ENCODE measurements at regions not wholly inside any gene's neighbourhood (a gene's known extent, or its start where the extent isn't known, plus 50 kb on each side); places are given as distances from the start of the nearest gene placed in this dataset.
"Not testable (repeated sequence)": the region's sequence is repeated elsewhere in the genome, so short reads cannot be mapped to it uniquely, and the experiment has no call there.

- no peak for DNase-seq
Observed at GRCh38 chrX:69431420-69431819, 72.7 kb upstream of the NALF2 start.

DNA sequence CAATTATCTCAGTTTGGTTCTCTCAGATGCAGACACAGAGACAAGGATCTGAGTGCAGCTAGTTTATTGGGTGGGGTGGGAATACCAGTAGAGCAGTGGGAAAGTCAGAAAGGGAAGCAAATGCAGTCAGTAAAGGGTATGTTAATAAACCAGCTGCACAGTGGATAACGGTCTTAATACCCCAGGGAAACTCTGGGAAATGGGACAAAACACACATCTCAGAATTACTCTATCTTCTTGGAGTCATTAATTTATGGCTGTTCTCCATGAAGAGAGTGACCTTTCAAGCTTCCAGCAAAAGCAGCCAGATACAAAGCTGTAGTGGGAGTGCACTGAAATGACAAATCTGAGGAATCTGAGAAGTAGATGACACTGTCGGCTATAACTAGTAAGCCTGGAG, 73.3 kb upstream of the NALF2 start:
- DNase-seq = no peak

DNA sequence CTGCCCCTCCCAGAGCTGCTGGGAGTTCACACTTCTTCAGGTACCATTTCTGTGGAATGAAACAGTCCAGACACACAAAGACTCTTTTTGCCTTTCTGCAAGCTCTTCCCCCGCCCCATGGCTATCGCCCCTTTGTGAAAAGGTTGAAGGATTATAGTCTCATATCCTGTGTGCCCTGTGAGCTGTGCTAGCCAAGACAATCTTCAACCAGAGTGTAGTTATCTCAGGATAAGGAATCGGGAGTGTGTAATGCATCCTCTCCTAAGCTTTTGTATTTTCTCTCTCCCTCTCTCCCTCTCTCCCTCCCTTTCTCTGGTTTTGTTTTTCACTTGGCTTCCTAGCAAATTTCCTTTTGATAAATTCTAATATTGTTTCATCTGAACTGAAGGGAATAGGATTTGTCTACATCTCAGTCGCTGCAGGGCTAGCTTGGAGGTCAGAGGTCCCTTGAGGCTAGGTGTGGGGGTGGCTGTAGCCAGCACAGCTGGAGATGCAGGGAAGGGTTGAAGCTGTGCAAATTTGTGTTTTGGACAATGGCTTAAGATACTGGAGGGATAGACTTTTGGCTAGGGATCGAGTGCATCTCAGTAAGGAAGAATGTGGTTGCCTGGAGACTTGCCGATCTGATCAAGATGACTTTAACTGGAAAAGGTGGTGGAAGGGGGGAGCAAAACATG, 74.6 kb upstream of the NALF2 start:
- no peak for DNase-seq

- no peak for DNase-seq
Observed at GRCh38 chrX:69428216-69428615, 75.9 kb upstream of the NALF2 start.

GRCh38 chrX:69424910-69425309, 79.2 kb upstream of the NALF2 start:
- DNase-seq = no peak

DNA sequence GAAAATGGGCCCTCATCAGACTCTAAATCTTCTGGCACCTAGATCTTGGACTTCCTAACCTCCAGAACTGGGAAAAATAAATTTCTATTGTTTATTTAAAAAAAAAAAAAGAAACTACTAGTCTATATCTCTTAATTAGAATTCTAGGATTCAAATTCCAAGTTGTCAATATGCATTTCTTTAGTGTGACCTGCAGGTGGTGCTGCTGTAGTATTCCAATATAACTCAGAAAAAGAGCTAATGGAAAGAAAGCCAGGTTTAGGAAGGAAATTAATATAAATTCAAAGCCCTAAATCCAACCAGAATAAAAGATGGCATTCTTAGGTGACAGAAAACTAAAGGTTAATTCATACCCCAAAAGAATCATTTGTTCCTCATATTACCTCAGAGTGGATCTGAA, 80.0 kb upstream of the NALF2 start:
- no peak for DNase-seq

DNA sequence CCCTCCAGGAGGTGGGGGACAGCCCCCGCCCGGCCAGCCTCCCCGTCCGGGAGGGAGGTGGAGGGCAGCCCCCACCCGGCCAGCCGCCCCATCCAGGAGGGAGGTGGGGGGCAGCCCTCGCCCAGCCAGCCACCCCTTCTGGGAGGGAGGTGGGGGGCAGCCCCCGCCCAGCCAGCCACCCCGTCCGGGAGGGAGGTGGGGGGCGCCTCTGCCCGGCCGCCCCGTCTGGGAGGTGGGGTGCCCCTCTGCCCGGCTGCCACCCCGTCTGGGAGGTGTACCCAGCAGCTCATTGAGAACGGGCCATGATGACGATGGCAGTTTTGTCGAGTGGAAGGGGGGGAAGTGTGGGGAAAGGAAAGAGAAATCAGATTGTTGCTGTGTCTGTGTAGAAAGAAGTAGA, 81.9 kb upstream of the NALF2 start:
- DNase-seq = not testable (repeated sequence)

GRCh38 chrX:69415698-69416097, 88.4 kb upstream of the NALF2 start:
- DNase-seq = no peak

DNA sequence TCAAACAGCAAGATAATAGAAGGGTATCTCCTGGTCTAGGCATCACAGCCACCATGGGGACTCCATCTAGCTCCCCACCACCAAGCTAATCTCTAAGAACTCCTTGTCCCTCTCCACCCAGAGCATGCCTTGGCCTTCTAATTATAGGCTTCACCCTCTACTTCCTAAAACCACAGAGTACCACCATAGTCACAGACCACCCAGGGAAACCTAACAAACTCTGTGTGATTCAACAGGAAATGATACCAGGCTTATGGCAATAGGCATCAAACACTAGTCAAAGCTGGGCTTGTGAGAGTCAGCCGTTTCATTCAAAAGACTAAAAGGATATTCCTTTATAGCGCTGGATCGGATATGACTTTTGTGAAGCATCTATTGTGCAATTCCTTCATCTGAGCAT, 91.5 kb upstream of the NALF2 start:
- no peak for DNase-seq

GRCh38 chrX:69398881-69399280, 105.2 kb upstream of the NALF2 start:
- DNase-seq = no peak

DNA sequence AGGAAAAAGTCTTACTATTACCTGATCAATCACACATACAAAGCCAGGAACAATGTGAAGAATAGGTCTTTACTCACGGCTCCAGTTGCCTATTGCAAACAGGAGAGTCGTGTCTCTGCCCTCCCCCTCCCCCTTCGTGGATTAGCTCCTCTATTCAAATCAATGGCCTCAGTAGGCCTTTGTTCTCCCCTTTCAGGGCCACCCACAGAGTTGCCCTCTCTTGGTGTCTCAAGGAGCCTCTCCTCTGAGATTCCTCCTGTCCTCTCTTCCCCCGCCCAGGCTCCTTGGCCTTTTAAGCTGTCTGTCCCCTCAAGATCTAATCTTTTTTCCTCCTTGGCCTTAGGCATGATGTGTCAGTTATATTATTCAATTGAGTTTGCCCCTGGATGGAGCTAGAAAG, 107.2 kb upstream of the NALF2 start:
- DNase-seq = no peak

GRCh38 chrX:69395306-69395705, 108.8 kb upstream of the NALF2 start:
- no peak for DNase-seq

DNA sequence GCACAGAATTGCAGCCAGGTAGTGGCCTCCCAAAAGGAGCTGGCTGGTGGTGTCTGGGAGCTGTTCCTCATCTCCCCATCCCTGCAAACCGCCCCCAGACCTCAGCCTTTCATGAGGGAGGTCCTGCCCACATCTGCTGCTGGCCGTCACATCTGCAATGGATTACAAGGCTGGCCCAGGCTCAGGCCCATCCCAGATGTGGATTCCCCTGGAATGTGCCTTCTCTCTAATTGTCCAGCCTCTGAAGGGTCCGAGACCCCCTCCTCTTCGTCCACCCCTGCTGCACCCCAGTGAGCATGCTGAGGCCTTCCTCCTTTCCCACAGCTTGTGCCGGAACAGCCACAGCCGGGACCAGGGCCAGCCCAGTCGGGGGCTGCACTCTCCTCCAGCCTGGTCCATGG, 115.0 kb upstream of the NALF2 start:
- DNase-seq = no peak

GRCh38 chrX:69388526-69388925, 115.6 kb upstream of the NALF2 start:
- no peak for DNase-seq

DNA sequence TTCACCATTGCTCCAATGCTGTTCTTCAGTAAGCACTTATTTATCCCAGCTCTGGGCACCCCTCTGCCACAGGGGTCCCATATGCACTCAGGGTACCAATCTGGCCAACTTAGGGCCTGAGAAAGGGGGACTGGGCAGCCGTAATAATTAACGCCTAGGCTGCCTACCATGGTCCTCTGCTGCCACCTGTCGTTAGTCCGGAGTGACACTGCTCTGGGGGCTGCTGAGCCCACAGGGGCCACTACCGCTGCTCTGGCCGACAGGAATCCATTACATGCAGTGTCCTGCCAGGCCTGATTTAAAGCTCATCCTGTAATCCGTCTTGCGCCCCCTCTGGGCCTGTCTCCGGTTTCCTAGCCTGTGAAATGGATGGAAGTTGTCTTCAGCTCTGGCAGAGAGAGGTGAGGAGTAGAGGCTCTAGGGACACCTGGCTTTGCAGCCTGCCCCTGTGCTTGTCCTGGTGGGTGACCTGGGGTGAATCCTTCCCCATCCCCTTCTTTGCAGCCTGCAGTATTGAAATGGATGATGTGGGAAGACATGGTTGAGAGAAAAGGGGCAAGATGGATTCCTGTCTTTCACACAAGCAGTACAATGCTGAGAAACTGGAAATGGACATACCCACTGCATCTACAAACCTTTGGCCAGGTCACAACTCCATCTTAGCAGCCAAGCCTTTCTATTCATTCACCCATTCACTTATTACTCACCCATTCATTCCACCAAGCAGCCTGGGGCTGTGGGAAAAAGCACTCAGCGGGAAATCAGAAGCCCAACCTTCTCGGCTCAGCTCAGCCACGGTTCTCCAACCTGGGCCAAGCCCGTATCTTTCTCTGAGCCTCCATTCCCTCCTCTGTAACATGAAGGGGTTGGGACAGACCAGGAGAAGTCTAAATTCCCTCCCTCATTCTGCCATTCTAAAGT, 116.3 kb upstream of the NALF2 start:
- peak; percentile 5 for DNase-seq

DNA sequence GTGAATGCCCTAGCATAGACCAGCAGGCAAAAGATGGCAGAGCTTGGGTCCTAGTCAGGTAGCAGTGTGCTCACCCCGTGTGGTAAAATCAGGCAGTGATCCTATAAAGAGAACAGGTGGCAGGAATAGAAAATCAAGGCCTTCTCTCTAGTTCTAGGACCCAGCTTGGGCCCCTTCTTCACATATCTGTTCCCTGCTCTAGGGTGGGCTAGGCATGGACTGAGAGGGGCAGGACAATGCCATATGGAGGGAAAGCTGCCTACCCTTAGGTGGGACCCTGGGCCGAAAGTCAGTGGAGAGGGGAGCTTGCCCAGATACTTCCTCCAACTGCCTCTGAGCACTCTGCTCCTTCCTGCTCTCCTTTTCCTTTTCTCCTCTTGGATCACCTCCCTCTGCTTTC, 117.4 kb upstream of the NALF2 start:
- no peak for DNase-seq

DNA sequence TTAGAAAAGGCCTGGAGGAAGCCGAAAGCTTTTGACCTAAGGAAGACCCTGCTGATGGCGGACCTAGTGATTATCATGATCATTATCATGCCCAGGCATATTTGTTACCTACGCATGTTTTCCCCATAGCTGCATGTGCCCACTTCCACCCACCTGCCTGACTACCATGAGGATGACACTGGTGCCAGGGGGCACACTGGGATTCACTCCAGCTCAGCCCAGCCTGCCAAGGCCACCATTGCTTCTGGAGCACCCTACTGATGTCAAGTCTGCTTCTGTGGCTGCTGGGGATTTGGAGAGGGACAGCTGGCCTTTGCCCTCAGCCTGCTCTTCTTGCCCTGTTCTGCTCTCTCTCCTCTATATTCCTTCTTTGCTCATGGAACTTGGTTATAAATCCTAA, 124.7 kb upstream of the NALF2 start:
- no peak for DNase-seq

DNA sequence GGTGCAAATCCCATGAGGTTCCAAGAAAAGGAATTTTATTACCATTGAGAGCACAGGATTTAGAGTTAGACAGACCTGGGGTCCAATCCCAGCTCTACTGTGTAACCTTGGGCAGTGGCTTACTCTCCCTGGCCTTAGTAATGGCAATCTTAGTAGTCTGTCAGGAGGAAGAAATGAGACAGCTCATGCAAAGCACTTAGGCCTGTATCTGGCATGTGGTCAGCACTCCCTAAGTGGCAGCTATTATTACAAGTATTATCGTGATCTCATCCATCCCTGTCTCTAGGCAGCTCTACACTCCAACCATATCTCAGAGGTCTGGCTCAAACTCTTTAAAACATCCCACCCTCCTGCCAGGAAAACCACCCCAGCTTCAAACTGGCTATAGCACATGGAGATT, 129.6 kb upstream of the NALF2 start:
- no peak for DNase-seq

DNA sequence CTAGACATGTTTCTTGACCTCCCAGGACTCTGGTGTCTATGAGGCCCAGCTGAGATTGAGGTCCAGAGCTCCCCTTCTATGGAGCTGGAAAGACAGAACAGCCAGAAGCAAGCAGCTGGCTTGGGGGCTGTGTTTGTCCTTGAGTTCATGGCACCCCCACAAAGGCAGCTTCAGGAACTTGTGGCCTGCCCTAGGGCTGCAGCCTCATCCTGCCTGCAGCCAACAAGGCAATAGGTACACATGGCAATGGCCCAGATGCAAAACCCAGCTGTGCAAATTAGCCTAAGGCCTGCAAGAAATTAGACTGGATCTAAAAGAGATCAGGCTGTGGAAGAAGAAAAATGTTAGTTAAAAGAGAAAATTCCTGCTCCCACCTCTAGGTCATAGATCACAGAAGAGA, 131.7 kb upstream of the NALF2 start:
- no peak for DNase-seq

GRCh38 chrX:69371159-69371558, 133.0 kb upstream of the NALF2 start:
- no peak for DNase-seq

DNA sequence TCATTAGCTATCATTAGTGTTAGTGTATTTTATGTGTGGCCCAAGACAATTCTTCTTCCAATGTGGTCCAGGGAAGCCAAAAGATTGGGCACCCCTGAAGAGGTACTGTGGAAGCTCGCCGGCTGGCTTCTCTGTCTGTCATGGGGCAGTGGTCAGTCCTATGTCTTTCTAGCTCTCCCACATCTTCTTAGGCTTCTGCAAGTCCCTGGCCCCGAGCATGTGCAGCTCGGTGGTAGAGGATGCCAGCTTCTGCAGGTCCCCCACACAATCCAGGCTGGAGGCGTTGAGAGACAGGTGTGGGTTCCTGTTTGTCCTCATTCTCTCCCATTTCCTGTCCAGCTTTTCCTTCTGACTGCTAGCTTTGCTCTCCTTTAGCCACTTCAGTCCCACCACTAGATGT, 134.1 kb upstream of the NALF2 start:
- DNase-seq = no peak

DNA sequence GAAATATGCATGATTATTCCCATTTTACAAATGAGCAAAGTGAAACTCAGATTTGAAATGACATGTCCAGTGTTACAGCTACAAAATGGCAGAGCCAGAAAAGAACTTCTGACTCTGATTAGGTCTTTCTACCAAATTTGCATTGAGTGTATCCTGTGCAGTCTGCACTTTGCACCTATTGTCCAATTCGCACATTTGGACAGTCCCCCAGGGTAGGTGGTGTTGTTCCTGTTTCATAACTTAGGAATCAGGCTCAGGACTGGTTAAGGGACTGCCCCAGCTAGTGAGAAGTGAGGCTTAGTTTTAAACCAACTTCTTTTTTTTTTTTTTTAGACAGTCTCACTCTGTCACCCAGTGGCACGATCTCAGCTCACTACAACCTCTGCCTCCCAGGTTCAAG, 137.9 kb upstream of the NALF2 start:
- no peak for DNase-seq

GRCh38 chrX:69365755-69366154, 138.4 kb upstream of the NALF2 start:
- DNase-seq = no peak

DNA sequence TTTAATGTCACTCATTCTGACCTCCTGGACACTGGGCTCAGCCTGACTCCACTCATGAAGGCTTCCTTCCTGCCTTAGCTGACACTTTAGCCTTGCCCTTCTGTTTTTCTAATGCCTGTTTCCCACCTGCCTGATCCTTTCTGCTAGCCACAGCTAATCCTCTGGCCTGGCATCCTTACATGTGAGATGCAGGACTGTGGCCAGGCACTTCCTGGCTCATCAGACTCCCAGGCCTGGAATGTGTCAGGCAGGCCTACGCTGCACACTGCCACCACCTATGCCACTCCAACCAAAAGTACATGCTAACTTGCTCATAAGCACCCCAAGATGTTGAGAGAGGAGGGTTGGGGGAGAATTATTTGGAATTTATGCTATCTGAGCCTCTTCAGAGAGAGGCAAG, 138.8 kb upstream of the NALF2 start:
- no peak for DNase-seq

- no peak for DNase-seq
Observed at GRCh38 chrX:69362856-69363255, 141.3 kb upstream of the NALF2 start.

Measured in COR-L47 (cell line).